GM21447 (cell line): ENCODE measurements at regions not wholly inside any gene's neighbourhood (a gene's known extent, or its start where the extent isn't known, plus 50 kb on each side); places are given as distances from the start of the nearest gene placed in this dataset.

Source experiments
- ATAC-seq: cut with Tn5 transposase; IDR thresholded peaks from one replicate; pipeline ENCODE4 v1.9.1; 2021; ENCODE audit not compliant: unreplicated experiment

- ATAC-seq, result no peak
Observed at GRCh38 chr7:25952261-25953057, 199.5 kb upstream of the NFE2L3 start.

GRCh38 chr7:25953859-25954258 lies 198.1 kb upstream of the NFE2L3 start:
- no peak for ATAC-seq

DNA sequence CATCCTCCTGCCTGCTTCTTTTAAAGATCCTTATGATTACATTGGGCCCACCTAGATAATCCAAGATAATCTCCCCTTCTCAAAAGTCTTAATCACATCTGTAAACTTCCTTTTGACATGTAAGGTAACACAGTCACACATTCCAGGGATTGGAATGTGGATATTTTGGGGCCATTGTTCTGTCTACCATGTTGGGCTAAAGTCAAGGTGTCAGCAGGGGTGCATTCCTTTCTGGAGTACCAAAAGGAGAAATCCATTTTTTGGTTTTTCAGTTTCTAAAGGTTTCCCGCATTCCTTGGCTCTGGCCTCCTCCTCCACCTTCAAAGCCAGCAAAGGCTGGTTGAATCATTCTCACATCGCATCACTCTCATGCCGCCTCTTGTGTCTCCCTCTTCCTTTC lies 197.6 kb upstream of the NFE2L3 start:
- ATAC-seq, result no peak

- ATAC-seq, result no peak
Observed at GRCh38 chr7:25959168-25959734, 192.7 kb upstream of the NFE2L3 start.

GRCh38 chr7:25963733-25964132 lies 188.3 kb upstream of the NFE2L3 start:
- ATAC-seq, result no peak

GRCh38 chr7:25964483-25964991 lies 187.5 kb upstream of the NFE2L3 start:
- ATAC-seq, result peak; percentile 31

- no peak for ATAC-seq
Observed at GRCh38 chr7:25965405-25966123, 186.4 kb upstream of the NFE2L3 start.

DNA sequence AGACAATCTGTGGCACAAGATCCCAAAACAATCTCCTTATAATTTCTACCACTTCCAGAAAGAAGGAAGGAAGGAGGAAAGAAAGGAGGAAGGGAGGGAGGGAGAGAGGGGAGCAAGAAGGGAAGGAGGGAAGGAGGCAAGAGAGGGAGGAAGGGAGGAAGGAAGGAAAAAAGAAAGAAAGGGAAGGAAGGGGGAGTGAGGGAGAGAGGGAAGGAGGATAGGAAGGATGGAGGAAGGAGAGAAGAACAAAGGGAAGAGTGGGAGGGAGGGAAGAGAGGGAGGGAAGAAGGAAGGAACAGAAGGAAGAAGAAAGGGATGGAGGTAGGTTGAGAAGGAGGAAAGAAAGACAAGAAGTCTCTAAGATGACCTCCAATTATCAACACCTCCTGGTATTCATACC lies 185.5 kb upstream of the NFE2L3 start:
- ATAC-seq, result no peak

- peak; percentile 35 for ATAC-seq
Observed at GRCh38 chr7:25967278-25968204, 184.5 kb upstream of the NFE2L3 start.

DNA sequence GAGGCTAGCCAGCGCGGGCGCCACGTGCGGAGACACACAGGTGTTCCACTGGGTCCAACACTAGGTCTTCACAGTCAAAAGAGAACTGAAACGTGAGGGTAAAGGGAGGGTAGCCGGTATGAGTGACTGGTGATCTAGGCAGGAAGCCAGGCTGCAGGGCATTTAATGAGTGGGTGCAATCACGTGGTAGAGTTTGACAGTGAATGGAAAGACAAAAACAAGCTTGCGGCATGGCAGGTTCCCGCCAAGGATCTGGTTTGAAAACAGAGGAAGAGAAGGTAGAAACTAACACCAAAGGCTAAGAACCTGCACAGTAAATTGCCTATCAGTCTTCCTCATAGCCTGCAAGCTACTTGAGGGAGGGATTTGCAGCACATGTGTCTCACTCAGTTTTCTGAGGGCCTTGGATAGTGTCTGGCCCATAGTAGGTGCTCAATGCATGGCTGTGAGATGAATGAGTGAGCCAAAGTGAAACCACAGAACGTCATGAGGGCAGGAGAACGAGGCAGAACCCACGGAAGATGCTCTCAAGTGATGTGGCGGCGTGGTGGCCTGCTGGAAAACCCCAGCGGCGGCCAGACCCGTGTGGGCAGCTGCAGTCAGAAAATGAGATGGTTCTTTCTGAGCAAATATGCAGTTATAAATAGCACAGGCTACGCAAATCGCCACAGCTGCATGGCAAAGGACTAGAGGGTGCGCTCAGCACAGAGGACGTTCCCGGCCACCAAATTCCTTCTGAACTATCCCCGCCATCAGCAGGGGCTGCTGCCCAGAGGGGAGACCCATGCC lies 183.6 kb upstream of the NFE2L3 start:
- ATAC-seq, result peak; percentile 67

- no peak for ATAC-seq
Observed at GRCh38 chr7:25970356-25970755, 181.6 kb upstream of the NFE2L3 start.

DNA sequence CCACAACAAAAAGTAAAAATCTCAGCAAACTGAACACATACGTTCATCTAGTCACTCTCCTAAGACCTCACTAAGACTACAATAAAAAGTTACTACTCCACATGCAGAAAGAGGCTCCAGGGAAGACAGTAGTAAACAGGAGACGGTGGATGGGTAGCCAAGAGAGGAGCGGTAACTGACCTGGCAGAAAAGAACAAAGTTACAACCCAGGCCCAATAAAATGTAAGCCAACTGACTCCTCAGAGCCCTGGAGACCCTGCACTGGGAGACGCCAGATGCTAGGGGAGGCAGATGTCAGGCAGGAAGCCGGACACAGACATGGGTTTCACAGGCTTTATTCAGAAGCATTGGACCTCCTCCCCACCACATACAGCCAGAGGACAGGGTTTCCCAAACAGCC lies 181.1 kb upstream of the NFE2L3 start:
- no peak for ATAC-seq

GRCh38 chr7:25976630-25977029 lies 175.4 kb upstream of the NFE2L3 start:
- ATAC-seq, result no peak

DNA sequence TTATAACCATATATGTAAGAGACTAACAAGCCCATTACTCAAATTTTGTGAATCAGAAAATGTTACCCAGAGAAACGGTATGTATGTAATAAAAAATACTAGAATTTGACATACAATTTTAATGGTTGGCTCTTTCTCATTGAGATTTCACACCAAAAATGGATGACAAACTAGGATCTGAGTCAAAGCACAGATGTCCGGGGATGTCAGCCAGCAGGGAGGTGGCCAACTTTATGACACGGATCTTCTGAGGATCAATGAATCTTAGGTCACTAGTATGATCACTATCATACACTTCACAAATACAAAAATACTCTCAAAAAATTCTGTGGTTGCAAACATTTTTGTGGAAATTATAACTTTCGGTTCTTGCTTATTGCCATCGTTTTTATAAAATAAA lies 173.5 kb upstream of the NFE2L3 start:
- no peak for ATAC-seq

GRCh38 chr7:25979605-25980004 lies 172.4 kb upstream of the NFE2L3 start:
- ATAC-seq, result no peak

DNA sequence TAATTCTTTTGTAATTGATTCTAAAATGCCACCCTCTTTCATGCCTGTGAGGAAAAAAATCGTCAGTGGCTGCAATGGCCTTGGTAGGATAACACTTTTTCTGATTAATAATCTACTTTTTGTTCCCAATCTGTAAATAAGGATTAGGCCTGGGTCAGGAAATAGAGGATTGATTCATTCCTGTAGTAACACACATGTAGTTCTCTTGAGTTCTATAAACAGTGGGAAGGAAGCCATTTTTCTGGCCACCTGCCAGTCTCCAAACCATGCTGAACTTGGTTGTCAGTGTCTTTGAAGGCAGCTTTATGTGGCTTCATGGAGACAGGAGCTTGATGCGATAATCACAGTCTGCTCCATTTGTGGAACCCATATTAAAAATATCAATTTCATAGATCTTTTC lies 169.3 kb upstream of the NFE2L3 start:
- no peak for ATAC-seq

- ATAC-seq, result no peak
Observed at GRCh38 chr7:25985196-25985595, 166.8 kb upstream of the NFE2L3 start.

GRCh38 chr7:25988640-25989039 lies 163.4 kb upstream of the NFE2L3 start:
- ATAC-seq, result no peak

- ATAC-seq, result no peak
Observed at GRCh38 chr7:25989140-25989705, 162.8 kb upstream of the NFE2L3 start.
